ENCODE measurements at regions not wholly inside any gene's neighbourhood (a gene's known extent, or its start where the extent isn't known, plus 50 kb on each side); places are given as distances from the start of the nearest gene placed in this dataset.
"Not testable (repeated sequence)": the region's sequence is repeated elsewhere in the genome, so short reads cannot be mapped to it uniquely, and the experiment has no call there.

- DNase-seq = no peak
These were observed 201.4 kb upstream of the MARCKS start for GRCh38 chr6:113655761-113656160.

GRCh38 chr6:113659762-113660404, 197.3 kb upstream of the MARCKS start:
- no peak for DNase-seq

- no peak for DNase-seq
These were observed 196.3 kb upstream of the MARCKS start for GRCh38 chr6:113660819-113661218.

GRCh38 chr6:113662093-113662665, 195.0 kb upstream of the MARCKS start:
- no peak for DNase-seq

GRCh38 chr6:113662688-113663333, 194.3 kb upstream of the MARCKS start:
- DNase-seq = no peak

- DNase-seq = no peak
These were observed 192.2 kb upstream of the MARCKS start for GRCh38 chr6:113664909-113665308.

- DNase-seq = peak in 1 of 2 donors; percentile 40
These were observed 188.3 kb upstream of the MARCKS start for GRCh38 chr6:113668641-113669408.

- no peak for DNase-seq
These were observed 187.5 kb upstream of the MARCKS start for GRCh38 chr6:113669606-113670005.

GRCh38 chr6:113671421-113671820, 185.7 kb upstream of the MARCKS start:
- no peak for DNase-seq

GRCh38 chr6:113672491-113673149, 184.5 kb upstream of the MARCKS start:
- DNase-seq = peak; percentile 68 to 76

- DNase-seq = no peak
These were observed 183.1 kb upstream of the MARCKS start for GRCh38 chr6:113674075-113674474.

GRCh38 chr6:113676057-113676456, 181.1 kb upstream of the MARCKS start:
- DNase-seq = no peak

- no peak for DNase-seq
These were observed 180.2 kb upstream of the MARCKS start for GRCh38 chr6:113676968-113677367.

- no peak for DNase-seq
These were observed 178.1 kb upstream of the MARCKS start for GRCh38 chr6:113679051-113679450.

- no peak for DNase-seq
These were observed 176.8 kb upstream of the MARCKS start for GRCh38 chr6:113680301-113680700.

- no peak for DNase-seq
These were observed 173.2 kb upstream of the MARCKS start for GRCh38 chr6:113683968-113684367.

GRCh38 chr6:113684382-113684901, 172.7 kb upstream of the MARCKS start:
- DNase-seq = no peak

GRCh38 chr6:113686049-113686448, 171.1 kb upstream of the MARCKS start:
- DNase-seq = no peak

GRCh38 chr6:113689620-113690019, 167.5 kb upstream of the MARCKS start:
- not testable (repeated sequence) for DNase-seq

- DNase-seq = no peak
These were observed 166.6 kb upstream of the MARCKS start for GRCh38 chr6:113690281-113691259.

- DNase-seq = no peak
These were observed 165.9 kb upstream of the MARCKS start for GRCh38 chr6:113691260-113691656.

All from right lung (tissue), 2 donors.